Neural crest cell (in vitro differentiated cells): ENCODE measurements at regions not wholly inside any gene's neighbourhood (a gene's known extent, or its start where the extent isn't known, plus 50 kb on each side); places are given as distances from the start of the nearest gene placed in this dataset.
"Not testable (repeated sequence)": the region's sequence is repeated elsewhere in the genome, so short reads cannot be mapped to it uniquely, and the experiment has no call there.

Experiments used
- DNase-seq: peaks from one replicate; pipeline ENCODE4 v3.0.0; 2021; ENCODE audit warnings: low read depth, mixed read lengths, low spot score
- H3K27ac Mint-ChIP-seq: one replicate; pipeline ENCODE4 v1.8.0; 2021; ENCODE audit warnings: mild to moderate bottlenecking, mixed read lengths; ENCODE audit not compliant: unreplicated experiment
- H3K27me3 Mint-ChIP-seq: 2 replicates; pipeline ENCODE4 v1.8.0; 2021; ENCODE audit warnings: low read depth, mild to moderate bottlenecking, mixed read lengths
- H3K36me3 Mint-ChIP-seq: 2 replicates; pipeline ENCODE4 v1.8.0; 2021; ENCODE audit warnings: low read depth, mild to moderate bottlenecking, mixed read lengths
- H3K4me1 Mint-ChIP-seq: 2 replicates; pipeline ENCODE4 v1.8.0; 2021; ENCODE audit warnings: mixed read lengths
- H3K4me3 Mint-ChIP-seq: one replicate; pipeline ENCODE4 v1.8.0; 2021; ENCODE audit warnings: mild to moderate bottlenecking, mixed read lengths
- H3K9me3 Mint-ChIP-seq: 2 replicates; pipeline ENCODE4 v1.8.0; 2021; ENCODE audit warnings: mixed read lengths
- CTCF ChIP-seq: fragments of 200-600 bp; sonication (generic); conservative IDR thresholded peaks from 2 replicates; pipeline ENCODE4 v1.5.0; 2021; ENCODE audit warnings: antibody characterized with exemption, mild to moderate bottlenecking

- H3K27ac Mint-ChIP-seq: no peak overlapping the region
- no peak for TF ChIP-seq CTCF
- H3K9me3 Mint-ChIP-seq: no peaks in the 10 kb centered on the region
- peaks cover 5% of the 10 kb centered on the region for H3K4me1 Mint-ChIP-seq
- no peak overlapping the region for H3K4me3 Mint-ChIP-seq
- no peak for DNase-seq
- no peaks in the 10 kb centered on the region for H3K27me3 Mint-ChIP-seq
- H3K36me3 Mint-ChIP-seq: no peaks in the 10 kb centered on the region
These were observed 196.6 kb upstream of the TMEM196 start for GRCh38 chr7:19969859-19970493.

- no peaks in the 10 kb centered on the region for H3K27me3 Mint-ChIP-seq
- peaks cover 4% of the 10 kb centered on the region for H3K4me1 Mint-ChIP-seq
- H3K9me3 Mint-ChIP-seq: no peaks in the 10 kb centered on the region
- TF ChIP-seq CTCF: no peak
- H3K27ac Mint-ChIP-seq: no peak overlapping the region
- no peaks in the 10 kb centered on the region for H3K36me3 Mint-ChIP-seq
- no peak overlapping the region for H3K4me3 Mint-ChIP-seq
- DNase-seq: no peak
These were observed 190.8 kb upstream of the TMEM196 start for GRCh38 chr7:19964246-19964645.

- Mint-ChIP-seq H3K4me3 (no peak overlapping the region), H3K9me3 (no peaks in the 10 kb centered on the region), H3K27ac (no peak overlapping the region), H3K4me1 (peaks cover 4% of the 10 kb centered on the region), H3K36me3 (no peaks in the 10 kb centered on the region), H3K27me3 (no peaks in the 10 kb centered on the region)
- TF ChIP-seq CTCF: no peak
- no peak for DNase-seq
These were observed 190.3 kb upstream of the TMEM196 start for GRCh38 chr7:19963695-19964094.

- H3K4me1 Mint-ChIP-seq: peaks cover 4% of the 10 kb centered on the region
- H3K27ac Mint-ChIP-seq: no peak overlapping the region
- peaks cover 5% of the 10 kb centered on the region for H3K9me3 Mint-ChIP-seq
- TF ChIP-seq CTCF: no peak
- no peaks in the 10 kb centered on the region for H3K27me3 Mint-ChIP-seq
- peaks cover 2% of the 10 kb centered on the region for H3K36me3 Mint-ChIP-seq
- no peak for DNase-seq
- no peak overlapping the region for H3K4me3 Mint-ChIP-seq
These were observed 185.0 kb upstream of the TMEM196 start for GRCh38 chr7:19958309-19958896.

- H3K27ac Mint-ChIP-seq: no peak overlapping the region
- no peaks in the 10 kb centered on the region for H3K27me3 Mint-ChIP-seq
- no peak overlapping the region for H3K4me3 Mint-ChIP-seq
- peaks cover 5% of the 10 kb centered on the region for H3K9me3 Mint-ChIP-seq
- H3K36me3 Mint-ChIP-seq: peaks cover 2% of the 10 kb centered on the region
- no peak for DNase-seq
- TF ChIP-seq CTCF: no peak
- peaks cover 4% of the 10 kb centered on the region for H3K4me1 Mint-ChIP-seq
These were observed 184.2 kb upstream of the TMEM196 start for GRCh38 chr7:19957664-19958063.

- not testable (repeated sequence) for H3K4me1 Mint-ChIP-seq, H3K4me3 Mint-ChIP-seq
- peaks cover 13% of the 10 kb centered on the region for H3K9me3 Mint-ChIP-seq
These were observed 180.7 kb upstream of the TMEM196 start for GRCh38 chr7:19954166-19954565.

GRCh38 chr7:19953411-19953810, 180.0 kb upstream of the TMEM196 start:
- not testable (repeated sequence) for H3K4me1 Mint-ChIP-seq, DNase-seq, H3K27ac Mint-ChIP-seq, H3K4me3 Mint-ChIP-seq, H3K27me3 Mint-ChIP-seq
- Mint-ChIP-seq H3K36me3 (peaks cover 12% of the 10 kb centered on the region), H3K9me3 (peaks cover 17% of the 10 kb centered on the region)

More at GRCh38 chr7:19954166-19954565, 180.7 kb upstream of the TMEM196 start:
- DNase-seq, H3K27ac Mint-ChIP-seq, H3K27me3 Mint-ChIP-seq: not testable (repeated sequence)
- H3K36me3 Mint-ChIP-seq: peaks cover 12% of the 10 kb centered on the region
